ENCODE measurements at regions not wholly inside any gene's neighbourhood (a gene's known extent, or its start where the extent isn't known, plus 50 kb on each side); places are given as distances from the start of the nearest gene placed in this dataset.

DNA sequence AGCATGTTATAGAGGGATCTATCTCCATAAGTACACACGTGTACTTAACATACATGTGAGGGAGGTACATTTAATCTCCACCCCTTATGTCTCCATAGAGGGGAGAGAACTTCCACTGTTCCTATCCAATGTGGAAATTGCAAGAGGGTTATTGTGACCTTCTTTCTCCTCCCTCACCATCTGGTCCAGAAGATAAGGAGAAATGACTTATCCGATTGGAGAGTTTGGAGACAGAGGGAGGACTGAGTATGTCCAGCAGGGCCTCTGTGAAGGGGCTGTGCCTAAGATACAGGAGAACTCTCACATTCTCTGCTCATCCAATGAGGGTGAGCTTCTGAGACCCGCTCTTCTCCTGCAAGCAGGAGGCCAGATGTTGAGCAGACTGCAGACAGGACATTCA, 113.1 kb downstream of the QDPR start:
- TF ChIP-seq, protein P1, sequence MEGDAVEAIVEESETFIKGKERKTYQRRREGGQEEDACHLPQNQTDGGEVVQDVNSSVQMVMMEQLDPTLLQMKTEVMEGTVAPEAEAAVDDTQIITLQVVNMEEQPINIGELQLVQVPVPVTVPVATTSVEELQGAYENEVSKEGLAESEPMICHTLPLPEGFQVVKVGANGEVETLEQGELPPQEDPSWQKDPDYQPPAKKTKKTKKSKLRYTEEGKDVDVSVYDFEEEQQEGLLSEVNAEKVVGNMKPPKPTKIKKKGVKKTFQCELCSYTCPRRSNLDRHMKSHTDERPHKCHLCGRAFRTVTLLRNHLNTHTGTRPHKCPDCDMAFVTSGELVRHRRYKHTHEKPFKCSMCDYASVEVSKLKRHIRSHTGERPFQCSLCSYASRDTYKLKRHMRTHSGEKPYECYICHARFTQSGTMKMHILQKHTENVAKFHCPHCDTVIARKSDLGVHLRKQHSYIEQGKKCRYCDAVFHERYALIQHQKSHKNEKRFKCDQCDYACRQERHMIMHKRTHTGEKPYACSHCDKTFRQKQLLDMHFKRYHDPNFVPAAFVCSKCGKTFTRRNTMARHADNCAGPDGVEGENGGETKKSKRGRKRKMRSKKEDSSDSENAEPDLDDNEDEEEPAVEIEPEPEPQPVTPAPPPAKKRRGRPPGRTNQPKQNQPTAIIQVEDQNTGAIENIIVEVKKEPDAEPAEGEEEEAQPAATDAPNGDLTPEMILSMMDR (IDR thresholded peaks at IDR 0.05; ENCODE audit: low read depth, low read length, missing control alignments) = no peak
- in situ Hi-C loops (cut with HindIII; ENCODE audit: low sequenced_read_pairs) = no loop called here
- DNase-seq (ENCODE audit: low read depth) = no peak
- no peak overlapping the region for H3K4me3 ChIP-seq (ENCODE audit: low read depth, low read length)

DNA sequence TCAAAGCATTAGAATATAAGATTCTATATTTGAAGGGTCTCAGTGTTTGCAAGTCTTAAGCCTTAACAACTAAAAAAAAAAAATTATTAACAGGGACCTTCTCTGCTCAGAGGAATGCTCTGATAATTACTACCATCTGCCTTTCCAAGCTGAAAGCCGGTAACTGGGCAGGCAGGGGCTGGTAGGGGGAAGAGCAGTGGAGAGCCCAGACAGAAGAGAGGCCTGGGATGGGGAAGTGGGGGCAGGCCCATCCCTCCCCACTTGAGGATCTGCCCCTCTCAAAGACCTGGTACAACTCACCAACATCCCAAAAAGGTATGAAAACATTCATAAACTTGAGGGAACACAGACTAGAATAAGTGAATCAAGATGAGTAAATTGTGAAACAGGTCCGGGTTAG, 113.9 kb downstream of the QDPR start:
- TF ChIP-seq, protein P1 (IDR thresholded peaks at IDR 0.05; ENCODE audit: low read depth, low read length, missing control alignments) = no peak
- in situ Hi-C loops (cut with HindIII; ENCODE audit: low sequenced_read_pairs) = no loop called here
- no peak overlapping the region for H3K4me3 ChIP-seq (ENCODE audit: low read depth, low read length)
- no peak for DNase-seq (ENCODE audit: low read depth)

DNA sequence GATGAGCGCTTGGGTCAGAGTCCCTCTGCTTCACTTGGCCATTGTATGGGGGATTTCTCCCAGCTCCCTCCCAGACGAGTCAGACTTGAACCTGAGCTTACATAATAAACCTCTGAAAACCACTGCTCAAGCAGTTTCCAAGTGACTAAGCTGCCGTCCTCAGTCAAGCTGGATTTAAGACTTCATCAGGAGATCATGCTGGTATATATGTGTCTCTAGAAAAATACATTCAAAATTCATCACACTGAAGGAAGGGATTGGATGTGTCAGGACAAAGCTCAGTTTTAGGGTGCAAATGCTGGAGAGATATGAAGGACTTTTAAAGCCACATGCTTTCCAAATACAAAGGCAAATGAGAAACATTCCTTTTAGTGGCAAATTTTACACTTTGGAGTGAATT, 114.3 kb downstream of the QDPR start:
- no peak overlapping the region for H3K4me3 ChIP-seq (ENCODE audit: low read depth, low read length)
- DNase-seq (ENCODE audit: low read depth) = no peak
- in situ Hi-C loops (cut with HindIII; ENCODE audit: low sequenced_read_pairs) = no loop called here
- TF ChIP-seq, protein P1 (IDR thresholded peaks at IDR 0.05; ENCODE audit: low read depth, low read length, missing control alignments) = no peak

DNA sequence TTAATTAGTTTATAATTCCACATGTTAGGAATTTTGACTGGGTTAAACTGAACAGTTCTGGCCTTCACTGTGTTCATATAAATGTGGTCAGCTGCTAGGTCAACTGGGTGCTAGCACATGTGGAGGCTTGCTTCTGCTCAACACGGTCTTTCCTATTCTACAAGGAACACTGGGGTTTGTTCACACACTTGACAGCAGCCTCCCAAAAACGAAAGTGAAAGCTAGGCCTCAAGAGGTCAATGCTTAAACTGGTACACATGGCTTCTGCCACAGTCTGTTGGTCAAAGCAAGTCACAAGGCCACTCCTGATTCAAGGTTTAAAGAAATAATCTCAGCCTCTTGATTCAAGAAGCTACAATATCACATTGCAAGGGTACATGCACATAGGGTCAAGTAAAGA, 126.5 kb downstream of the QDPR start:
- TF ChIP-seq, protein P1 (IDR thresholded peaks at IDR 0.05; ENCODE audit: low read depth, low read length, missing control alignments) = no peak
- no peak for DNase-seq (ENCODE audit: low read depth)
- in situ Hi-C loops (cut with HindIII; ENCODE audit: low sequenced_read_pairs) = no loop called here
- H3K4me3 ChIP-seq (ENCODE audit: low read depth, low read length) = no peak overlapping the region

DNA sequence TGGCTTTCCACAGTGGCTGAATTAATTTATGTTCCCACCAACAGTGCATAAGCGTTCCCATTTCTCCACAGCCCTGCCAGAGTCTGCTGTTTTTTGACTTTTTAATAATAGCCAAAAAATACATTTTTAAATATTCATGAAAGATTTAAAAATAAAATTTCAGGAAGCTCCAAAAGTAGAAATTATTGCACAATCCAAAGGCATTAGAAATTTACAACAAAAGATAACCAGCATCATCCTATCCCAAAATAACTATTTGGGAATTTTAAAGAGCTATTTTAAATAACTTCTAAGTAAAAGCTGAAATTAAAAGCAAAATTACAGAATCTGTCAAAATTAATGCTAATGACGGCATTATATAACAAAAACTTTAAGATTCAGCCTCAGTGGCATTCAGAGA, 131.5 kb downstream of the QDPR start:
- TF ChIP-seq, protein P1 (IDR thresholded peaks at IDR 0.05; ENCODE audit: low read depth, low read length, missing control alignments) = no peak
- in situ Hi-C loops (cut with HindIII; ENCODE audit: low sequenced_read_pairs) = no loop called here

DNA sequence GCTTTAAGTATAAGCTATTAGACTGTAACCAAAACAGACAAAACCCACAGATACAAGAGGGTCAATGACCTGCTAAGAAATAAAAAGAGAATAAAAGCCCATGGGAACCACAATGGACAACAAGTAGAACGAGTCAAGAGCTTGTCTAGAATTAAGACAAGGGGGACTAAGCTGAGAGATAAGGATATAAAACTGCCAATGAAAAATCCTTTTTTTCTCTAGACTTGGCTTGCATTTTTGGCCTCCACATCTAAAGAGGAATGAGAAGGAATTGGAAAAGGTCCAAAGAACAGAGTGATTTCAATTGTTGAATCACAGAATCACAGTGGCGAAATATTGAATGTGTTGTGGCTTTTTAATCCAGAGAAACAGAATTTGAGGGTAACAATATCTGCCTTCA, 135.7 kb downstream of the QDPR start:
- peak; percentile 45 for DNase-seq (ENCODE audit: low read depth)
- H3K4me3 ChIP-seq (ENCODE audit: low read depth, low read length) = no peak overlapping the region
- in situ Hi-C loops (cut with HindIII; ENCODE audit: low sequenced_read_pairs) = loop anchor here (5.0 kb wide), 1 partner anchor 41 kb away; no protein-coding TSS in a partner anchor
- TF ChIP-seq, protein P1 (IDR thresholded peaks at IDR 0.05; ENCODE audit: low read depth, low read length, missing control alignments) = no peak

More for the DNA sequence above, 131.5 kb downstream of the QDPR start:
- no peak overlapping the region for H3K4me3 ChIP-seq (ENCODE audit: low read depth, low read length)
- no peak for DNase-seq (ENCODE audit: low read depth)

DNA sequence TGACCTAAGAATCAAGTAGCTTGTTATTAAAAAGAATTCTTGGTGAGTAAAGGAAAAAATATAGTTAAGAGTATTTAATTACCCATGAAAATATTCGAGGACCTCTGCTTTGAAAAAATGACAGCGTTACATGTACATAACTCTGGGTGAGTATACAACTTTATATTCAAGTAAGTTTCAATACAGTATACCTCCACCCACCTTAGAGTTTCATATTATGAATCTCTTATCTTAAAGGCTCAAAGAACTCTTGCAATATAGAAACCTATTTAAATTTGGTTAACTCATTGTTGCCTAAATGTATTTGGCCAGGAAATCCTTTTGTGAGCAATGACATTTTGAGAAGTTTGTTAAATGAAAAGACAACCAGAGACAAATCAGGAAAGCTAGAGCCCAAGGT, 138.2 kb downstream of the QDPR start:
- H3K4me3 ChIP-seq (ENCODE audit: low read depth, low read length) = no peak overlapping the region
- in situ Hi-C loops (cut with HindIII; ENCODE audit: low sequenced_read_pairs) = no loop called here
- no peak for DNase-seq (ENCODE audit: low read depth)
- TF ChIP-seq, protein P1 (IDR thresholded peaks at IDR 0.05; ENCODE audit: low read depth, low read length, missing control alignments) = no peak

Measured in astrocyte of the cerebellum (primary cell).